GM04503 (cell line): ENCODE measurements at regions not wholly inside any gene's neighbourhood (a gene's known extent, or its start where the extent isn't known, plus 50 kb on each side); places are given as distances from the start of the nearest gene placed in this dataset.

ENCODE experiments used
- DNase-seq: peaks from one replicate; pipeline ENCODE4 v3.0.0-alpha.2; 2012; ENCODE audit warnings: low read depth

DNA sequence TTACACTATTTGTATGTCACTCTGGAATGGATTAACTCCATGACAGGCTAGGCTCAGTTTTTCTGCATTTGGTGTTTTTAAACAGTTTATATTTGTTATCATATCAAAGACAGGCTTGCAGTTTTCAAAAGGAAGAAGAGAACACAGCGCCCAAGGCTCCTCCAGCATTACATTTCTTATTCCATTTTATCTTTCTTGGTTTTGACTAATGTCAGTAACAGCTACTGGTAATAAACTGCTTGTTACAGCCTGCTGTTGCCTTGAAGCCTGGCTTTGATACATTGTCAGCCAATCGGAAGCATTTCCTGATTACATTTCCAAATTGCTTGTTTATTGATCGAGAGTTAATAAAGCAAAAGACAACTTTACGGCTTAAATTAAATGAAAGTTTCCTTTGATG is 166.0 kb upstream of the MDFIC start:
- DNase-seq, result no peak

DNA sequence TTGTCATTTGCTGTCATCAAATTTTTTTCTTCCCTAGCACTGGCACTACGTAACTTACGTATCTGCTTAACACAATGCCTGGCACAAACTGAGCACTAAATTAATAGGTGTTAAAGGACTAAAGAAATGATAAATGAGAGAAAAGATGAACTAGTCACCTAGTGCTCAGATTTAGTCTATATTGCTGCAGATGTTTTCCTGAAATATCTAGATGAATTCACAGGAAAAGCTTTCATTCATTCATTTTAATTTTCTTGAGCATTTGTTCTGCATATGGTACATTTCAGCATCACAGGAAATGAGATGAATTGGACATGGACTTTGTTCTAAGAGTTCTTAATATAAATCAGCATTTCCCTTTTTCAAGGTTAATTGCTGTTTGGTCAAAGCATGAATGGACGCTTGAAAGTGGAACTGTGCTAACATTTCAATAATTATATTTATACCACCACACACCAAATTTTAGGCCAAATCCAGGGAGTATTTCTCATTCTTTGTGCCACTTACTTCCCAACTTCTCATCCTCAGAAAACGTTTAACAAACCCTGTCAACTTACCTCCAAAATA is 163.2 kb upstream of the MDFIC start:
- no peak for DNase-seq

DNA sequence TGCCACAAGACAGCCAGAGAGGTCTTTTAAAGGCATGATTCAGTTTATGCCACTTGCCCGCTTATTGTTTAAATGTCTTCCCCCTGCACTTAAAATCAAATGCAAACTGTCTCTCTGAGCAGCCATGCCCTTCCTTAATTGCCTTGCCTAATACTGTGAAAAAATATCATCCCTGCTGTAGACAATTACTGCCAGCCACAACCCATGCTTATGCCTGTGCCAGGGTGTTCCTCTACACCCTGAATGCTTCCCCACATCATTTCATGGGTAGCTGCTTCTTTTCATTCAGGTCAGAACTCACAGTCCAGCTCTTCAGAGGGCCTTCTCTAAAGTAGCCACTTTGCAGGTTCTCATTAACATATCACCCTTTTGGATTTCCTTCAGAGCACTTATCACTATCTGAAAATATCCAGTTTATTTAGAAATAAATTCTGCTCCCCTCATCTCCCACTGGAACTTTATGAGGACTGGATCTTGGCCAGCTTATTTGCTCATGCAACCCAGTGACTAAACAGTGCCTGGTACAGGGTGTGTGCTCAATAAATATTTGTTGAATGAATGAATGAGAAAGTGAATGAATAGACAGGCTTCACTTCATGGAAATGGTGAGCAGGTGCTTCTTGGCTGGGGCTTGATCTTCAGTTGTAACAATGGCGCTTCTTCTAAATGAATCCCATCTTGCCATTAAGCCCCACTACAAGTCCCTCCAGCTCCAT is 162.4 kb upstream of the MDFIC start:
- DNase-seq, result no peak

DNA sequence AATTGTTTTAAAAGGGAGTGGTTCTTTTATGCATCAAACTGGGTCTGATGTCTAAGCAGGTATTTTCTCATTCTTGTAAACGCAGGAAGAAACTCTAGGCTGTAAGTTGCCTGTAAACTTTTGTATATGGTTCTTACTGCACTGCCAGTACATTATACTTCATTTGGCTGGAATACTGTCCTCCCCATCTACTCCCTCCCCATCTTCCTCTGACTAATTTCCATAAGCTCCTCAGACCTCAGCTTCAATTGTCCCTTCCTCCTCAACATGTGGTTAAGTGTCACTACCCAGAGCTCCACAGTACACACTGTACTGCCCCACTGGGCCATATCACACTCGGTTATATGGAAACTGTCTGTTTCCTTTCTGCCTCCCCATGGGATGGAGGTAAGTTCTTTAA is 161.4 kb upstream of the MDFIC start:
- no peak for DNase-seq

DNA sequence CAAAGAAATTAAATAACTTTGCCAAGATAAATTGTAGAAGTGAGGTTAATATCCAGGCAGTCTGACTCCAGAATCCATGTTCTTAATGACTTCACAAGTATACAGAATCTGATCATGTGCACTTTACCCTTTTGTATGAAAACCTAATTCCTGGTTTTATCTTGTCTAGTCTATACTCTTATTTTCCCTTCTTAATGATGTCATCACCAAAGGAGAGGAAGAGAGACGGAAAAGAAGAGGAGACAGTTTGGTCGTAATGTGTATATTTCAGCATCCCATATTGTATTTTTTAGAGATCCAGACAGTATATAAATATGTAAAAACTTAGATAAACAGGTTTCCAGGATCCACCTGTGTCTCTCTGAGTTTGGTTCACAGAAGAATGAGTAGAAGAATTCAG is 159.9 kb upstream of the MDFIC start:
- no peak for DNase-seq

DNA sequence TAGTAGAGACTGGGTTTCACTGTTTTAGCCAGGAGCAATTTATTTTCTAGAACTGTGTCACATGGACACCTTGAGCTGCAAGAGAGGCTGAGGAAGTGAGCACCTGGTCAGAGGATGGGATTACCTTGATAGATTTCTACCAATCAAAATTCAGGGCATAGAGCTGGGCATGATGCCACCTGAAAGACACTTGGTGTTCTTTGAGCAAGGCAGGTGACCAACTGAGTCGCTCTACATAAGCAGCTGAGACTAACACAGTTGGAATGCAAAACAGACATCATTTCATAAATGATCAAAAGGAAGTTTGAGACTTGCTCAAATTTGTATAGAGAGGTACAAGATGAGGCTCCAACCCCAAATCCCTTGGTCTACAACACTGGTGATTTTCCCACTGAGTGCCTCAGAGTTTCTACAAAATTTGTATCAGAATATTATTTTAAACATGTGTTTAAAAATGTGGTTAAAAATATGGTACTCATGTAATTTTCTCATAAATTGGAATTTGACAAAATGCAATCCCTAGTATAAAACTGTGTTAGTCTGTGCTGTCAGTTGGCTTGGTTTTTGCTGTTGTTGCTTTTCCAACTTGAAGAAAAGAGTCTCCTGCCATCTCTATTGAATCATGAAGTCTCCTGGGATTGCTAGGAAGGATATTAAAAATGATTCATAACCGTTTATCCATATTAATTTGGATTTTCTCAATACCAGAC is 156.4 kb upstream of the MDFIC start:
- no peak for DNase-seq

DNA sequence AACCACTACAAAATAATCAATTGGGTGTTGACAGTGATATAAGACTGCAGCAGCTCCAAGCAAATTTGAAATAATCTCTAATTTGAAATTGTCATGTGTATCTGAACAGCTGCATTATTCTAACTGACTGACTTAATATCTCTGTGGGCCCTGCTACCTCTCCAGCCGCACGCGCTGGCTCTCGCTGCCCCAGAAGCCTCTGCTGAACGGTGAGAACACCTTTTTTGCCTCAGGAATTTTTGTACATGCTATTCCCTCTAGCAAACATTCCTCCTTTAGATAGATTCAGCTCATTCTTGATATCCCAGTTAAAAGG is 155.9 kb upstream of the MDFIC start:
- no peak for DNase-seq

DNA sequence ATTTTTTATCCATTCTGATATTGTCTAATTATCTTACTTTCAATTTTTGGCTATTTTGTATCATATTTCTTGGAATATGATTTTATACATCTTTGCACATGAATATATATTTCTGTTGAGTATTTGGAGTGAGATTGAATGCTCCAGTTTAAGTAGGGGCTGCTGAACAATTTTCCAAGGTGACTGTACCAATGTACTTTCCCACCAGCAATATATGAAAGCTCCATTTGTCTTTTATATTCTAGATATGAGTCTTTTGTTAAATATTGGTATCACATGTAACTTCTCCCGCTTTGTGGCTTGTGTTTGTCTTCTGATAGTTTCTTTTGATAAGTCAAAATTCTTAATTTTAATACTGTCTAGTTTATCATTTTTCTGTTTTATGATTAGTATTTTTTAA is 144.6 kb upstream of the MDFIC start:
- no peak for DNase-seq

DNA sequence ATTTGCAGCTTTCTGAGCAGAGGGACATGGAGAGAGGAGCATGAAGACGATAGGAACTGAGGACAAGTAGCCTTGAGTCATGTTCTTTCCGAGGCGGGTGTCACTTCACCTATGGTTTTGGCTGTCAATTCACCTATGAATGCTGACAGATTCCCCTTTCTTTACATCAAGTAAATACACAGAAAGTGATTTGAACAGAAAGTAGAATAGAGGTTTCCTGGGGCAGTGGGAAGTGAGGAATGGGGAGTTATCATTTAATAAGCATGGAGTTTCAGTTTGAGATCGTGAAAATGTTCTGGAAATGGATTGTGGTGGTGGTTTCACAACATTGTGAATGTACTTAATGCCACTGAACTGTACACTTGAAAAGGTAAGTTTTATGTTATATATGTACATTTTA is 138.4 kb upstream of the MDFIC start:
- DNase-seq, result no peak

DNA sequence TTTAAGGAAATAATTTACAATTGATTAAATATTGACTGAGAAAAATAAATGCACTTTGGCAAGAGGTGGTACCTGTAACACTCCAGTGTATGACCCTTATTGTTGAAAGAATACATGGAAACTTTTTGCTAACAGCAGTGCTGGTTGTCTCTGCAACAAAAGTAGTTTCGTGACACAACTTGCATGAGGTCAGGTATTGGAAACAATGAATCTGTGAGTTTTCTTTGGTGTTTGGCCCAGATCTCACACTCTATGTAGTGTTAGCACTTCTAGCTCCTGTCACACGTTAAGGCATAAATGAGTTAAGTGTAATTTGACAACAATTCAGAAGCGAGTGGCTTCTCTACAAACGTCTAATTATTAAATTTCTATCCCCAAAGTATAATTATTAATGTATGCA is 137.7 kb upstream of the MDFIC start:
- DNase-seq, result no peak

DNA sequence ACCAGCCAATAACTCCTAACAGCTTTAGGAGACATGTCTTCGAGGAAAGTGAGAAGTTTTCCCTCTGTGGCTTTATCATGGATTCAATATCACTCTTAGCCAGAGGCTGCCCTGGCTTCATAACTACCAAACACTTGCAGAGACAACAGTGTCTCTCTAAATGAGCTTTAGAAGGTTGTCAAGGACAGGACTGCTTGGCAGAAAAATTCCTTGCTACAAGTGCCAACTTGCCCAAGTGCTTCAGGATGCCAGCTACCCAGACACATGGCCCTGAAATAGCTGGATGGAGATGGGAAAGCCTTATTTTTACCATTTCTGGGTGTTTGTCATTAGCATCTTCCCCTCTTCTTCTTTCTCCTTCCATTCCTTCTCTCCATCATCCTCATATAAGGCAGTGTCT is 137.1 kb upstream of the MDFIC start:
- DNase-seq, result no peak

DNA sequence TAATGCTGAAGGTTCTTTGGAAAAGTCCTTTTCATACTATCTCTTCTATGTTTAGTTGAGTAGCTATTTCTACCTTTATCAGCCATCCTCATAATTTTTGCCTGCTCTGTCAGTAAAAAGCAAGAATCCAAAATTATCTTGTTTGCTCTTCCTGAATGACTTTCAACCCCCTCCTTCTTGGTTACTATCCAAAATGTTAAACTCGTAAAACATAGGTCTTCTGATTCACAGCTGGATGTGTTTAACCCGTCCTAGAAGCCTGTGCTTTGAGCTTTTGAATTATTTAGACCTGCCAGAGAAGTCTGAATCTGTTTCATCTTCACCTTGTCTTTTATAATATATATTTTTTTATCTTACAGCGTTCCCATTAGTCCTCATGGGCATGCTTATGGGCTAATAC is 136.4 kb upstream of the MDFIC start:
- no peak for DNase-seq

DNA sequence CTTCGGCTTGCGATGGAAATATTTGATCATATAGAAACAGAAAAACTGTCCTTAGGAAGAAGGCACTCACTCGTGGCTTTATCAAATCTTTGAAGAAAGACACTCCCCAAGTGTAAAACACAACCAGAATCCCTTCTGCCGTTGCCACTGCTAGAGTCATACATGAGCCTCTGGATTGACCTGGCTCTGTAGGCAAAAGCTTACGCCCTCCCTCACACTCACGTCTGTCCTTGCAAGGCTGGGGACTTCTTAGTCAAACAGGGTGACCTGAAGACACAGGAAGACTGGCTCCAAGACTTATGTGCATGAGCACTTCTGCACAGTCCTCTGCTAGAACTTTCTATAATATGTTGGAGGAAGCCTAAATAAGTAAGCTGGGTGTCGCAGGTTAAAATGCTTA is 135.4 kb upstream of the MDFIC start:
- DNase-seq, result no peak

DNA sequence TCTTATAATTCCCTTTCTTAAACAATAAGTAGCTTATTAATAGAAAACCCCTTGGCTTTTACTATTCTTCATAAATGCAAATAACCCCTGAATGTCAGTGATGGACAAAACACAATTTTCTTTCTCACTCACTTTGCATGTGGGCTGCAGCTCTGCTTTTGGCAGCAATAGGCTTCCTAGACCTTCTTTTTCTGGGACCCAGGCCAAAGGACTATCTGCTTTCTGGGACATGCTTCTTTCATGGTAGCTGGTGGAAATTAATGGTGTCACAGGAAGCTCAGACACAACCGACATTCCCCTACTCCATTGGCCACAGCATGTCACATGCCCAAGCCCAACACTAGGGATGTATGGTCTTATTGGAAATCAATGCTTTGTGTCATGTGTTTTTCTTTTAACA is 134.3 kb upstream of the MDFIC start:
- no peak for DNase-seq

DNA sequence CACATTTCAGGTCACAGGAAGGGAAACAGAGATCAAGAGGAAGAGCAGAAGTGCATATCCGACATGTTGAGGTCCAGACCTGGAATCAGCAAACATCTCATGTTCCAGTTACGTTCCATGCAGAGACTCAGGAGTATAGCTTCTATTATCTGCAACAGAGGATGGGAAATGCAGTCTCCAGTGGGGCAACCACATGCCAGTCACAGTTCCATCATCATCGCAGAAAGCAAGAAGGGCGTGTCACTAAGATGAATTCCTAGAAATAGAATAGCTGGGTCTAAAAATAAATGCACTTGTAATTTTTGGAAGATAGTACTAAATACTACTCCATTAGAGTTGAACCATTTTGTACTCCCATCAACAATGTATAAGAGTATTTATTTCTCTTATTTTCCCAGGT is 133.2 kb upstream of the MDFIC start:
- DNase-seq, result no peak

DNA sequence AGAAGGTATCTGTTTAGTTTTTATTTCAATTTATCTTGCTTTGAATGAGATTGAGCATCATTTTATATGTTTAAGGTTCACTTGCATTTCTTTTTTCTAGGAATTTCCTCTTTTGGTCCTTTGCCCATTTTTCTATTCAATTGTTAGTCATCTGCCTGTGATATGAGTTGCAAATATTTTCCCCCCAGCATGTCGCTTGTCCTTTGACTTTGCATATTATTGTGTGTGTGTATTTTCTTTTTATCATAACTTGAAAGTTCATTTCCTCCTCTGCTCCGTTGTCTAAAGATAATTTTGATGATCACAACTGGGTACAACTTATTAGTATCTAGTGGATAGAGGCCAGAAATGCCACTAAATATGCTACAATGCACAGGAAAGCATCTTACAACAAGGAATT is 132.7 kb upstream of the MDFIC start:
- DNase-seq, result no peak

DNA sequence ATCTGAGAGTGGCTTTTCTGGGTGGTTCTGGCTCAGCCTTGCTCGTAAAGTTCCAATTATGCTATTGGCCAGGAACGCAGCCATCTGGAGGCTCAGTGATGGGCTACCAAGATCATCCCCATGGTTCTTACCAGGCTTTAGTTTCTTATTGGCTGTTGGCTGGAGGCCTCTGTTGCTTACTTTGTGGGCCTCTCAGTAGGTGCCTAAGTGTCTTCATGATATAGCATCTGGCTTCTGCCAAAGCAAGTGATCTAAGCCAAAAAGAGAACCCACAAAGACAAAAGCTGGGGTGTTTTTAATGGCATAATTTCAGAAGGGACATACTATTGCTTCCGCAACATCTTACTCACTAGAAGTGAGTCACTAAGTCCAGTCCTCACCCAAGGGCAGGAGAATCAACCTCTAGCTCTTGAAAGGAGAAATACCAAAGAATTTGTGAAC is 132.0 kb upstream of the MDFIC start:
- DNase-seq, result peak; percentile 87

DNA sequence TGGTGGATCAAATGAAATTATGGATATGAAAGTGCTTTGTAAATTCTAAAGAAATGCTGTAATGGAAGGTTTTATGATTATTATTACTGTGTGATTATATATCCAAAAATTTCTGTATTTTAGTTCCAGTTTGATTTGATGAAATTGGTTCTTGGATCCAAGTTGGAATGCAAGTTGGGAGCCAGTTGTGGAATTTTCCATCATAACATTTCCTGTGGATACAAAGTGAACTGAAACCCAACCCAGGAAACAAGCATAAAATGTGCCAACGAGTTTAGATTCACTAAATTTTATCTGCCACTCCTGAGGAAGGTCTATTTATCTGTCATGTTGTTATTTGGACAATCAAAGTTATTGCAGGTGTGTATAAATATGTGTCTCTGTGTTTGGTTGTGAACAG is 131.4 kb upstream of the MDFIC start:
- no peak for DNase-seq

DNA sequence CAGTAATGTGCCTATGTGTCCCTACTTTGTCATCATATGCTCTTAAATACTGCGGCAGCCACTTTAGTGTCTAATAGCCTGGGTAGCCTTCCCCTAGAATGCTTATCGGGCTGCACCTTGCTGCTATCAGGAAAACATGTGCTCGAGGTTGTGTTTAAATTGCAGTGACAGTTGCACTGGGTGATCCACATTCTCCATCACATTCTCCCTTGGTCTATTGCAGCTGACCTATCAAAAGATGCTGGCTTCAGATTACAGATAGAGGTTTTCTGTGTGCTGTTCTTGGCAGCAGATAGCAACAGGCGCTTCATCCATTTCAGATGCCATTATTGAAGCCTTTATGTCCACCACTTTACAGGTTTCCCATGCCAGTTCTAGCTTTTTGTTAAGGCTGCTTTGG is 130.1 kb upstream of the MDFIC start:
- no peak for DNase-seq

DNA sequence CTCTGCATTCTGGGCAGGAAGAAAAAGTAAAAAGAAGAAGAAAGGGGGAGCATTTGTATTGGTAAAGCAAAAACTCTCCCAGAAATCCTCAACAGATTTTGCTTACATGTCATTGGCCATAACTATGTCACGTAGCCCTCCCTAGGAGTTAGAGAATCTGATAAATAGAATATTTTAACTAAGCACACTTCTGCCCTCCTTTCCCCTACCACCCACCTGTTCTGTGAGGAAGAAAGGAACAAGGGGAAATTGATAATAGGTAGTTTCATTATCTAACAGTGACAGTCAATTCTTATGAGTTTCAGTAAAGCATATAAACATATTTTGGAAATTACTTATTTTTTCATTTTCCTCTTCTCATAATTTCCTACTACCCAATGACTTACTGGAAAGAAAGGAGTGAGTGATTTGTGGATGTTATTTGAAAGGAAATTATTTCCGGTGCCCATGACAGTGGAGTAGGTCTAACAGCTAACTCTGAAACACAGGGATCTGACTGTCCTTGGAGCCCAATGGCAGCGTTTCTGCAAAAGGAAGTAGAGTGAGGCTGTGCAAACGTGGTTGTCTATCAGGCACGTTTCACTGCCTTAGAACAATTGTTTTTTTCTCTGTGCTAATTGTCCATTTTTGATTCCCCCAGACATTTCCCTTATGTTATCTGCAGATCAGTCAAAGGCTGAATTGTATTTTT is 128.6 kb upstream of the MDFIC start:
- no peak for DNase-seq

DNA sequence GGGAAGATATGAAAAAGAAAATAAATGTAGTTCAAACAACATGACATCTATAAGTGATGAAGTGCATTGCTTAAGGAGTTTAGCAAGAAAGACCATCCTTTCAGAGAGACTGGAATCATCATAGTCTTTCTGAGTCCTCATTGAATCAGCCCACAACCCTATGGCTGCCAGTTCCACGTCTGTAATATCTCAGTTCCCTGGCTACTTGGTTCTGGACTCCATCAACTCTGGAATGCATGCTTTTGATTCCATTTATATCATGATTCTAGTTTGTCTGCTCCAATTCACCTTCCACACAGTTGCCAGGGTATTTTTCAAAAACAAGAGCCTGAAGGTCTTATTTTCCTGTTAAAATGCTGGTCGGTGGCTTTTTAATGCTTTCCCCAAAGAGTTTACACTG is 126.4 kb upstream of the MDFIC start:
- DNase-seq, result no peak

DNA sequence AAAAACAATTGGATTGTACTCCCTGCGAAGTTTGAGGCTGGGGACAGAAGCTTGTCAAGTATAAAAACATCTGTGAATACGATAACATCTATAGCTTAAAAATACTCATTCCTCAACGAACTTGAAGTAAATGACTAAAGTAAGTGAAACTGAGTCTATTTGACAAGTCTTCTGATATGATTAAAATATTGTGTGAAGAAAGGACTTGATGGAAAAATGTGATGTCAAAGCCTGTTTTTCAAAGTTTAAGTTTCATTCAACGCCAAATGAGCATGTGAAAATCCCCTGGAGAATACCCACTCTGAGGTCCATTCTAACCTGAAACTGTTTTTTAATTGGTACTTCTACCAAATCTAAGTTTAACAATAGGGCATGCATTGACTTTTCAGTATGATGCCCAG is 122.3 kb upstream of the MDFIC start:
- DNase-seq, result no peak

DNA sequence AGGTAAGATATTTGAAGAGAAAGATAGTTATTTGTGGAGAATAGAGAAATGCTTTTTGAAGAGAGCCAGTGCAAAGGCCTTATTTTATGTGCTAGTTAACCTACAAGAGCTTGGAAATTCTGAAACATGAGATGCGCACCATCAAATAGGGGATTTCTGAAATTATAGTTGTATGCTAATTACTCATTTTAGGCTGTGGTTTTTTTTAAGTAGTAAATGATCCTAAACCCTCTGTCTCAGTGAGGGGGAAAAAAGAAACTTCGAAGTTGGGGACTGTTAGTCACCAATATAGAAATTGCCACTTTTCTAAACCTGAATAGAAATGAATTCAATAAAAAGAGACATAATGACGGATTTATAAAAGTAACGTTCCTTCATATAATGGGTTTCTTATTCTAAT is 119.3 kb upstream of the MDFIC start:
- no peak for DNase-seq
